ENCODE measurements at regions not wholly inside any gene's neighbourhood (a gene's known extent, or its start where the extent isn't known, plus 50 kb on each side); places are given as distances from the start of the nearest gene placed in this dataset.

DNA sequence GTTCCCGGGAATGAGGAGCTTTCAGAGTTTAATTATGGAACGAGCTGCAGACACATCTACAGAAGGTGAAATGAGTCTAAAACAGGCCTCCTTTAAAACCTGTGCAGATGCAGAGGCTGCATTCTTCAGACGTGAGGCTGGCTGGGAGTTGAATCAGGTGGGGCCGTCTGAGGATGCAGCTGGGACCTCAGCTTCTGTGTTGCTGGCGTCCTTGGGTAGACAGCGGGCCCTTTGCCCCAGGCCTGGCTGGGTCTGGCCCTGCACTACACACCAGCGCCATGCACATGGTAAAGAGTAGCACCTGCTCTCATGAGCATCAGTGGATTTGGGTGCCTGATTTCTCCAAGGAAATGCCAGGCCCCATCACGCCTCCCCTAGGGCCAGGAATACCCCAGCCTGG lies 67.3 kb downstream of the TMEM18 start (continued):
- no peak for TF ChIP-seq NFYB (IDR thresholded peaks at IDR 0.05; ENCODE audit: insufficient read depth, low read depth, low read length)

DNA sequence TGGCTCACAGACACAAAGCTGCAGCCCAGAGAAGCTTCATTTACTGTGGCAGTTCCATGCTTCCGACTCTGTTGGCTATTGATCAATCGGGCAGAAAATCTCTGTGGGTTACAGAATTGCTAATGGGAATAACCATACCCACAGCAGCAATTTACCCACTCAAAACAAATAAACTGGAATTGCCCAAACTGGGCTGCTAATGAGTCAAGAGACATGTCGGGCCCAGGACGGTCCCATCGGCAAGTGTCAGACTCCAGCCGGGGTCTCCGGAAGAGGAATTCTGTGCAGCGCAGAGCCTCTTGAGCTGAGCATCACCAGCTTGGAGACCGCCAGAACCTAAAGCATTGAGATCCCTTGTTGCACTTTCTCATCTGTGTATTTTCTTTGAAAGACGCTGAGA lies 67.8 kb downstream of the TMEM18 start:
- H3K4me1 ChIP-seq (ENCODE audit: control insufficient read depth, insufficient read depth, low read length), result no peaks in the 10 kb centered on the region
- FAIRE-seq, result no peak
- no TSS peak for BruUV-seq (replicated peaks)
- CTCF ChIA-PET, result no interaction called here
- H3K36me3 ChIP-seq (ENCODE audit: control insufficient read depth in 2 of 2, insufficient read depth in 2 of 2, low read length in 1 of 2), result no peaks in the 10 kb centered on the region
- in situ Hi-C loops (cut with MboI) (no loop called here), intact Hi-C loops (cut with micrococcal nuclease; ENCODE audit: unreplicated experiment) (no loop called here)
- H3K79me2 ChIP-seq (ENCODE audit: control insufficient read depth, insufficient read depth, low read length), result no peaks in the 10 kb centered on the region
- H3K27ac ChIP-seq (ENCODE audit: control insufficient read depth, insufficient read depth), result no peak overlapping the region
- no peak overlapping the region for H3K9ac ChIP-seq (ENCODE audit: control insufficient read depth, insufficient read depth, low read length)
- POLR2A ChIA-PET, result no interaction called here
- H2AFZ ChIP-seq (ENCODE audit: control insufficient read depth, low read depth, low read length), result no peak overlapping the region
- H4K20me1 ChIP-seq (ENCODE audit: control insufficient read depth, insufficient read depth), result no peaks in the 10 kb centered on the region
- DNase-seq (ENCODE audit: low read depth, low spot score), result no peak
- H3K4me3 ChIP-seq, result no peak overlapping the region
- SMC1A ChIA-PET (ENCODE audit: uncharacterized antibody, unreplicated experiment), result no interaction called here
- RAD21 ChIA-PET (ENCODE audit: unreplicated experiment), result no interaction called here
- WGBS (ENCODE audit: insufficient coverage, insufficient replicate concordance, low lambda C conversion rate, missing lambda C conversion rate), result 60% methylated on average over 10 of the region's 10 CpGs
- no peaks in the 10 kb centered on the region; the same call in 2 of the 3 replicates for H3K9me3 ChIP-seq (replicated peaks; ENCODE audit: control insufficient read depth, insufficient read depth, low read length)
- no peaks in the 10 kb centered on the region for H3K27me3 ChIP-seq (replicated peaks in 1 of 2; ENCODE audit: control insufficient read depth in 2 of 2, insufficient read depth in 2 of 2, low read length in 1 of 2)
- H3K4me2 ChIP-seq (ENCODE audit: control insufficient read depth, insufficient read depth), result no peak overlapping the region
- no peak for ATAC-seq
- TF ChIP-seq PML (IDR thresholded peaks at IDR 0.05; ENCODE audit: low read length) (no peak), EED (IDR thresholded peaks at IDR 0.05; ENCODE audit: low read depth) (no peak), SUPT20H (IDR thresholded peaks at IDR 0.05; ENCODE audit: borderline replicate concordance, control insufficient read depth, low read depth, low read length) (no peak), RB1 (IDR thresholded peaks at IDR 0.05; ENCODE audit: borderline replicate concordance) (no peak), ZNF217 (IDR thresholded peaks at IDR 0.05) (no peak), IKZF1 (conservative IDR thresholded peaks at IDR 0.05) (no peak)
- TF ChIP-seq, protein P1, sequence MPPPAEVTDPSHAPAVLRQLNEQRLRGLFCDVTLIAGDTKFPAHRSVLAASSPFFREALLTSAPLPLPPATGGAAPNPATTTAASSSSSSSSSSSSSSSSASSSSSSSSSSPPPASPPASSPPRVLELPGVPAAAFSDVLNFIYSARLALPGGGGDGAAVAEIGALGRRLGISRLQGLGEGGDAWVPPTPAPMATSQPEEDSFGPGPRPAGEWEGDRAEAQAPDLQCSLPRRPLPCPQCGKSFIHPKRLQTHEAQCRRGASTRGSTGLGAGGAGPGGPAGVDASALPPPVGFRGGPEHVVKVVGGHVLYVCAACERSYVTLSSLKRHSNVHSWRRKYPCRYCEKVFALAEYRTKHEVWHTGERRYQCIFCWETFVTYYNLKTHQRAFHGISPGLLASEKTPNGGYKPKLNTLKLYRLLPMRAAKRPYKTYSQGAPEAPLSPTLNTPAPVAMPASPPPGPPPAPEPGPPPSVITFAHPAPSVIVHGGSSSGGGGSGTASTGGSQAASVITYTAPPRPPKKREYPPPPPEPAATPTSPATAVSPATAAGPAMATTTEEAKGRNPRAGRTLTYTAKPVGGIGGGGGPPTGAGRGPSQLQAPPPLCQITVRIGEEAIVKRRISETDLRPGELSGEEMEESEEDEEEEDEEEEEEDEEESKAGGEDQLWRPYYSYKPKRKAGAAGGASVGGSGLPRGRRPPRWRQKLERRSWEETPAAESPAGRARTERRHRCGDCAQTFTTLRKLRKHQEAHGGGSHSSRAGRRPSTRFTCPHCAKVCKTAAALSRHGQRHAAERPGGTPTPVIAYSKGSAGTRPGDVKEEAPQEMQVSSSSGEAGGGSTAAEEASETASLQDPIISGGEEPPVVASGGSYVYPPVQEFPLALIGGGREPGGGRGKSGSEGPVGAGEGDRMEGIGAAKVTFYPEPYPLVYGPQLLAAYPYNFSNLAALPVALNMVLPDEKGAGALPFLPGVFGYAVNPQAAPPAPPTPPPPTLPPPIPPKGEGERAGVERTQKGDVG (CRISPR knock-in tag; IDR thresholded peaks at IDR 0.05), result no peak
- TF ChIP-seq, protein P2, sequence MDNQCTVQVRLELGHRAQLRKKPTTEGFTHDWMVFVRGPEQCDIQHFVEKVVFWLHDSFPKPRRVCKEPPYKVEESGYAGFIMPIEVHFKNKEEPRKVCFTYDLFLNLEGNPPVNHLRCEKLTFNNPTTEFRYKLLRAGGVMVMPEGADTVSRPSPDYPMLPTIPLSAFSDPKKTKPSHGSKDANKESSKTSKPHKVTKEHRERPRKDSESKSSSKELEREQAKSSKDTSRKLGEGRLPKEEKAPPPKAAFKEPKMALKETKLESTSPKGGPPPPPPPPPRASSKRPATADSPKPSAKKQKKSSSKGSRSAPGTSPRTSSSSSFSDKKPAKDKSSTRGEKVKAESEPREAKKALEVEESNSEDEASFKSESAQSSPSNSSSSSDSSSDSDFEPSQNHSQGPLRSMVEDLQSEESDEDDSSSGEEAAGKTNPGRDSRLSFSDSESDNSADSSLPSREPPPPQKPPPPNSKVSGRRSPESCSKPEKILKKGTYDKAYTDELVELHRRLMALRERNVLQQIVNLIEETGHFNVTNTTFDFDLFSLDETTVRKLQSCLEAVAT (IDR thresholded peaks at IDR 0.05), result no peak
- TF ChIP-seq, protein P3, sequence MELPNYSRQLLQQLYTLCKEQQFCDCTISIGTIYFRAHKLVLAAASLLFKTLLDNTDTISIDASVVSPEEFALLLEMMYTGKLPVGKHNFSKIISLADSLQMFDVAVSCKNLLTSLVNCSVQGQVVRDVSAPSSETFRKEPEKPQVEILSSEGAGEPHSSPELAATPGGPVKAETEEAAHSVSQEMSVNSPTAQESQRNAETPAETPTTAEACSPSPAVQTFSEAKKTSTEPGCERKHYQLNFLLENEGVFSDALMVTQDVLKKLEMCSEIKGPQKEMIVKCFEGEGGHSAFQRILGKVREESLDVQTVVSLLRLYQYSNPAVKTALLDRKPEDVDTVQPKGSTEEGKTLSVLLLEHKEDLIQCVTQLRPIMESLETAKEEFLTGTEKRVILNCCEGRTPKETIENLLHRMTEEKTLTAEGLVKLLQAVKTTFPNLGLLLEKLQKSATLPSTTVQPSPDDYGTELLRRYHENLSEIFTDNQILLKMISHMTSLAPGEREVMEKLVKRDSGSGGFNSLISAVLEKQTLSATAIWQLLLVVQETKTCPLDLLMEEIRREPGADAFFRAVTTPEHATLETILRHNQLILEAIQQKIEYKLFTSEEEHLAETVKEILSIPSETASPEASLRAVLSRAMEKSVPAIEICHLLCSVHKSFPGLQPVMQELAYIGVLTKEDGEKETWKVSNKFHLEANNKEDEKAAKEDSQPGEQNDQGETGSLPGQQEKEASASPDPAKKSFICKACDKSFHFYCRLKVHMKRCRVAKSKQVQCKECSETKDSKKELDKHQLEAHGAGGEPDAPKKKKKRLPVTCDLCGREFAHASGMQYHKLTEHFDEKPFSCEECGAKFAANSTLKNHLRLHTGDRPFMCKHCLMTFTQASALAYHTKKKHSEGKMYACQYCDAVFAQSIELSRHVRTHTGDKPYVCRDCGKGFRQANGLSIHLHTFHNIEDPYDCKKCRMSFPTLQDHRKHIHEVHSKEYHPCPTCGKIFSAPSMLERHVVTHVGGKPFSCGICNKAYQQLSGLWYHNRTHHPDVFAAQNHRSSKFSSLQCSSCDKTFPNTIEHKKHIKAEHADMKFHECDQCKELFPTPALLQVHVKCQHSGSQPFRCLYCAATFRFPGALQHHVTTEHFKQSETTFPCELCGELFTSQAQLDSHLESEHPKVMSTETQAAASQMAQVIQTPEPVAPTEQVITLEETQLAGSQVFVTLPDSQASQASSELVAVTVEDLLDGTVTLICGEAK (IDR thresholded peaks at IDR 0.05; ENCODE audit: borderline replicate concordance), result no peak
- TF ChIP-seq, protein P4, sequence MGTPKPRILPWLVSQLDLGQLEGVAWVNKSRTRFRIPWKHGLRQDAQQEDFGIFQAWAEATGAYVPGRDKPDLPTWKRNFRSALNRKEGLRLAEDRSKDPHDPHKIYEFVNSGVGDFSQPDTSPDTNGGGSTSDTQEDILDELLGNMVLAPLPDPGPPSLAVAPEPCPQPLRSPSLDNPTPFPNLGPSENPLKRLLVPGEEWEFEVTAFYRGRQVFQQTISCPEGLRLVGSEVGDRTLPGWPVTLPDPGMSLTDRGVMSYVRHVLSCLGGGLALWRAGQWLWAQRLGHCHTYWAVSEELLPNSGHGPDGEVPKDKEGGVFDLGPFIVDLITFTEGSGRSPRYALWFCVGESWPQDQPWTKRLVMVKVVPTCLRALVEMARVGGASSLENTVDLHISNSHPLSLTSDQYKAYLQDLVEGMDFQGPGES (IDR thresholded peaks at IDR 0.05), result no peak
- TF ChIP-seq, protein P5, sequence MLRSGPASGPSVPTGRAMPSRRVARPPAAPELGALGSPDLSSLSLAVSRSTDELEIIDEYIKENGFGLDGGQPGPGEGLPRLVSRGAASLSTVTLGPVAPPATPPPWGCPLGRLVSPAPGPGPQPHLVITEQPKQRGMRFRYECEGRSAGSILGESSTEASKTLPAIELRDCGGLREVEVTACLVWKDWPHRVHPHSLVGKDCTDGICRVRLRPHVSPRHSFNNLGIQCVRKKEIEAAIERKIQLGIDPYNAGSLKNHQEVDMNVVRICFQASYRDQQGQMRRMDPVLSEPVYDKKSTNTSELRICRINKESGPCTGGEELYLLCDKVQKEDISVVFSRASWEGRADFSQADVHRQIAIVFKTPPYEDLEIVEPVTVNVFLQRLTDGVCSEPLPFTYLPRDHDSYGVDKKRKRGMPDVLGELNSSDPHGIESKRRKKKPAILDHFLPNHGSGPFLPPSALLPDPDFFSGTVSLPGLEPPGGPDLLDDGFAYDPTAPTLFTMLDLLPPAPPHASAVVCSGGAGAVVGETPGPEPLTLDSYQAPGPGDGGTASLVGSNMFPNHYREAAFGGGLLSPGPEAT (IDR thresholded peaks at IDR 0.05; ENCODE audit: low read depth), result no peak

Data from GM12878 (cell line).